K562 (cell line): ENCODE measurements at regions not wholly inside any gene's neighbourhood (a gene's known extent, or its start where the extent isn't known, plus 50 kb on each side); places are given as distances from the start of the nearest gene placed in this dataset.

Experiments
- ATAC-seq: fragments of 200-7000 bp; cut with Tn5 transposase; 3 replicates; pipeline ENCODE4 v1.9.1; 2020; ENCODE audit warnings: moderate library complexity
- BruUV-seq: library from RNA; stranded (reverse); fragments of 400-500 nt; replicated peaks from 2 replicates; lab custom pipeline; 2021; lab: Mats Ljungman, UMichigan
- CTCF ChIA-PET: fragments of 300-600 bp; formaldehyde crosslinking; extraction: SDS; loops from one replicate; lab custom pipeline; 2021; ENCODE audit warnings: low intra/inter-chr PET ratio; lab: Yijun Ruan, JAX
- POLR2A ChIA-PET: fragments of 300-600, 350-650 bp; sonication (Branson Sonifier 250); formaldehyde crosslinking; extraction: SDS; loops from one replicate; lab custom pipeline; 2021; ENCODE audit warnings: antibody characterized with exemption, inconsistent platforms; lab: Yijun Ruan, JAX
- DNase-seq, 4 experiments: peaks; one replicate each; pipeline versions ENCODE4 v3.0.0 to v3.0.0-alpha.2; 2011 to 2018; ENCODE audit warnings: low spot score in 3 of 4, mixed read lengths in 3 of 4; ENCODE audit errors: extremely low read depth in 1 of 4
- FAIRE-seq: peaks from 2 replicates; lab custom pipeline; 2011; peaks lifted over from hg19 to GRCh38; lab: Jason Lieb, UNC
- H2AFZ ChIP-seq: 2 replicates; pipeline ENCODE4 v1.6.0; 2011; ENCODE audit warnings: low read depth, low read length, control low read depth, inconsistent platforms
- H3K27ac ChIP-seq: fragments of 200-600 bp; 3 replicates; pipeline ENCODE4 v1.8.0; 2011; ENCODE audit warnings: low read depth, mild to moderate bottlenecking, control low read depth, inconsistent platforms, low read length, moderate library complexity, mixed read lengths; ENCODE audit errors: extremely low read depth
- H3K27me3 ChIP-seq, 2 experiments: fragments of 300-600 bp in 1 of 2; 2 replicates in 1 of 2; 3 replicates in 1 of 2; pipeline versions ENCODE4 v1.6.0 to v1.8.0; 2011; ENCODE audit warnings: inconsistent platforms in 2 of 2, low read length in 2 of 2, mild to moderate bottlenecking in 1 of 2, mixed read lengths in 1 of 2, moderate library complexity in 1 of 2; ENCODE audit not compliant: control insufficient read depth in 2 of 2, insufficient read depth in 2 of 2
- H3K36me3 ChIP-seq: fragments of 300-600 bp; 3 replicates; pipeline ENCODE4 v1.8.0; 2011; ENCODE audit warnings: mild to moderate bottlenecking, low read length, inconsistent platforms; ENCODE audit not compliant: control insufficient read depth, insufficient read depth
- H3K4me1 ChIP-seq, 2 experiments: fragments of 200-600 bp in 1 of 2; replicated peaks in 1 of 2; 2 replicates in 1 of 2; 3 replicates in 1 of 2; pipeline versions ENCODE4 v1.5.1 to v1.8.0; 2011; ENCODE audit warnings: inconsistent platforms in 2 of 2, low read length in 2 of 2, mild to moderate bottlenecking in 1 of 2, mixed read lengths in 1 of 2, moderate library complexity in 1 of 2; ENCODE audit not compliant: control insufficient read depth in 2 of 2, insufficient read depth in 2 of 2
- H3K4me2 ChIP-seq: 2 replicates; pipeline ENCODE4 v1.6.1; 2011; ENCODE audit warnings: low read length, control low read depth, inconsistent platforms, mixed read lengths; ENCODE audit not compliant: insufficient read depth
- H3K4me3 ChIP-seq: fragments of 200-600 bp; sonication (generic), shearing (Covaris generic); 2 replicates; pipeline ENCODE4 v1.5.1; 2016; ENCODE audit warnings: control low read depth, inconsistent platforms
- H3K79me2 ChIP-seq: fragments of 200-600 bp; 3 replicates; pipeline ENCODE4 v1.8.0; 2011; ENCODE audit warnings: low read length, inconsistent platforms; ENCODE audit not compliant: control insufficient read depth, insufficient read depth
- H3K9ac ChIP-seq, 2 experiments: 2 replicates each; pipeline versions ENCODE4 v1.6.0 to v1.6.1; 2011; ENCODE audit warnings: low read depth in 2 of 2, low read length in 2 of 2, control low read depth in 1 of 2, inconsistent platforms in 1 of 2, mild to moderate bottlenecking in 1 of 2, mixed read lengths in 1 of 2; ENCODE audit not compliant: insufficient read depth in 1 of 2
- H3K9me1 ChIP-seq: one replicate; pipeline ENCODE4 v1.6.0; 2011; ENCODE audit warnings: inconsistent platforms, mild to moderate bottlenecking, low read length, moderate library complexity; ENCODE audit not compliant: control insufficient read depth, insufficient read depth
- H3K9me3 ChIP-seq: replicated peaks from 2 replicates; pipeline ENCODE4 v1.5.1; 2011; ENCODE audit warnings: low read depth, low read length, inconsistent platforms; ENCODE audit not compliant: control insufficient read depth, insufficient read depth
- H4K20me1 ChIP-seq: replicated peaks from 2 replicates; pipeline ENCODE4 v1.6.1; 2011; ENCODE audit warnings: low read length, inconsistent platforms, mixed read lengths; ENCODE audit not compliant: control insufficient read depth, insufficient read depth
- WGBS: fragments of 100-300 bp; shearing (Covaris generic); methylation state at CpG from one replicate; pipeline ENCODE4 v1.1.6; 2016; ENCODE audit warnings: low coverage, mixed read lengths; ENCODE audit not compliant: insufficient coverage; ENCODE audit errors: missing lambda C conversion rate; 5-methylcytosine and 5-hydroxymethylcytosine counted together
- in situ Hi-C: fragments of 300-500 bp; cut with MboI; formaldehyde crosslinking; loops from 4 replicates; pipeline ENCODE4 v1.15.0; 2018; ENCODE audit warnings: inconsistent platforms, mixed read lengths
- intact Hi-C: fragments of 100-400 bp; cut with micrococcal nuclease; formaldehyde crosslinking; loops from 2 replicates; pipeline ENCODE4 v1.14.2; 2022
- TF ChIP-seq, protein P1 (sequence below): fragments of 200-800 bp; sonication (Bioruptor generic); IDR thresholded peaks from 2 replicates; pipeline ENCODE4 v1.6.1; 2017; ENCODE audit warnings: missing genetic modification characterization, missing compliant biosample characterization
- TF ChIP-seq, protein P2 (sequence below): fragments of 250-450 bp; sonication (Bioruptor Pico); IDR thresholded peaks from 2 replicates; pipeline ENCODE4 v1.5.0; 2021; ENCODE audit warnings: mild to moderate bottlenecking, borderline replicate concordance
- TF ChIP-seq, protein P3 (sequence below): sonication (generic); formaldehyde crosslinking; IDR thresholded peaks from 2 replicates; pipeline ENCODE4 v1.8.0; 2022; ENCODE audit warnings: missing genetic modification reagents, mild to moderate bottlenecking, borderline replicate concordance
- TF ChIP-seq, protein P4 (sequence below), 2 experiments: fragments of 450-650 bp; IDR thresholded peaks; 2 replicates each; pipeline ENCODE4 v1.6.1; 2016

DNA sequence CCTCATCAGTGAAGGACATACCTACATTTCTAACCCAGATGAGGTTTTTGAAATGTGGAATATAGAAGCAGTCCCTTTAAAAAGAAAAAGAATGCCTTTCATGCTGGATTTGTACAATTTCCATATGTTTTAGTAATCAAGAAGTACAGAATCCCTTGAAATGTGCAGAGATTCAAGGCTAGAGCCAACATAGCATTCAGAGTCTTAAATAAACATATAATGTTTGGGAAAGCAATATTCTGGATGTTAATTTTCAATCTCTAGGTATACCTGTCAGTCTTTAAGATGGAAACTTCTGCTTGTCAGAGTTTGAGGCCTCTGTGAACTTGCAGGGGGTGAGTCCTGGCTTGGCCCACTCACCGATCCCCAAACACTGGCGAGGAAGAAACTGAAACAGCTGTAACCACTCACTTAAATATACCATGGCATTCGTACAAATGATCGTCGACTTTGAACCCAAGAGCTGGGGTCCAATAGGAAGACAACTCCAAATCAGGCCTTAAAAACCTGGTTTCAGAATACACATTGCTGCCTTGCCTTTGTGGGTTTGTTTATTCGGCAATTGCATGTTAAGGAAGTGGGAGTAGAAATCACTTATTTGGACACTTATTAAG is 132.8 kb upstream of the NCK2 start (continued):
- TF ChIP-seq, protein P1, sequence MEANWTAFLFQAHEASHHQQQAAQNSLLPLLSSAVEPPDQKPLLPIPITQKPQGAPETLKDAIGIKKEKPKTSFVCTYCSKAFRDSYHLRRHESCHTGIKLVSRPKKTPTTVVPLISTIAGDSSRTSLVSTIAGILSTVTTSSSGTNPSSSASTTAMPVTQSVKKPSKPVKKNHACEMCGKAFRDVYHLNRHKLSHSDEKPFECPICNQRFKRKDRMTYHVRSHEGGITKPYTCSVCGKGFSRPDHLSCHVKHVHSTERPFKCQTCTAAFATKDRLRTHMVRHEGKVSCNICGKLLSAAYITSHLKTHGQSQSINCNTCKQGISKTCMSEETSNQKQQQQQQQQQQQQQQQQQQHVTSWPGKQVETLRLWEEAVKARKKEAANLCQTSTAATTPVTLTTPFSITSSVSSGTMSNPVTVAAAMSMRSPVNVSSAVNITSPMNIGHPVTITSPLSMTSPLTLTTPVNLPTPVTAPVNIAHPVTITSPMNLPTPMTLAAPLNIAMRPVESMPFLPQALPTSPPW (CRISPR knock-in tag), result no peak
- TF ChIP-seq, protein P2, sequence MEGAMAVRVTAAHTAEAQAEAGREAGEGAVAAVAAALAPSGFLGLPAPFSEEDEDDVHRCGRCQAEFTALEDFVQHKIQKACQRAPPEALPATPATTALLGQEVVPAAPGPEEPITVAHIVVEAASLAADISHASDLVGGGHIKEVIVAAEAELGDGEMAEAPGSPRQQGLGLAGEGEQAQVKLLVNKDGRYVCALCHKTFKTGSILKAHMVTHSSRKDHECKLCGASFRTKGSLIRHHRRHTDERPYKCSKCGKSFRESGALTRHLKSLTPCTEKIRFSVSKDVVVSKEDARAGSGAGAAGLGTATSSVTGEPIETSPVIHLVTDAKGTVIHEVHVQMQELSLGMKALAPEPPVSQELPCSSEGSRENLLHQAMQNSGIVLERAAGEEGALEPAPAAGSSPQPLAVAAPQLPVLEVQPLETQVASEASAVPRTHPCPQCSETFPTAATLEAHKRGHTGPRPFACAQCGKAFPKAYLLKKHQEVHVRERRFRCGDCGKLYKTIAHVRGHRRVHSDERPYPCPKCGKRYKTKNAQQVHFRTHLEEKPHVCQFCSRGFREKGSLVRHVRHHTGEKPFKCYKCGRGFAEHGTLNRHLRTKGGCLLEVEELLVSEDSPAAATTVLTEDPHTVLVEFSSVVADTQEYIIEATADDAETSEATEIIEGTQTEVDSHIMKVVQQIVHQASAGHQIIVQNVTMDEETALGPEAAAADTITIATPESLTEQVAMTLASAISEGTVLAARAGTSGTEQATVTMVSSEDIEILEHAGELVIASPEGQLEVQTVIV (CRISPR knock-in tag), result no peak

DNA sequence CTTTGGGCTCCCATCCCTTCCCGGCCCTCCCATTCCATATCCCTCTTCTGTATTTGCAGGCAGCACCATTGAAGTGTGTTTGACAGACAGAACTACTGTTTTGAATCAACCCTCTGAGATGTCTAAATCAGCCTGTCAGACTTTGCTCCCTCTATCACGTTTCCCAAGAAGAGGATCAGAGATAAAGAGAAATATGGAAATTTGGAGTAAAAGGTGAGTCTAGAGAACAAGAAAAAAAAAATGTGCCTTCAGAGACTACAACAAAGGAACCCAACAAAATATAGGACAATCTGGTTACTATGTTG is 133.4 kb upstream of the NCK2 start:
- no peak for FAIRE-seq
- DNase-seq, result no peak
- 64% methylated on average over 2 of the region's 2 CpGs for WGBS
- Histone ChIP-seq H3K27ac (no peak overlapping the region), H3K36me3 (no peaks in the 10 kb centered on the region), H3K27me3 (no peaks in the 10 kb centered on the region), H3K4me3 (no peak overlapping the region), H2AFZ (no peak overlapping the region), H3K4me2 (no peak overlapping the region), H3K9ac (no peak overlapping the region), H3K79me2 (no peaks in the 10 kb centered on the region), H3K9me1 (no peaks in the 10 kb centered on the region), H4K20me1 (no peaks in the 10 kb centered on the region), H3K9me3 (no peaks in the 10 kb centered on the region), H3K4me1 (peaks cover 0 to 7% of the 10 kb centered on the region in 2 experiments; a peak in 3 of 5 replicates)
- POLR2A ChIA-PET, result interaction anchor here (2.4 kb wide), 1 partner anchor 10 kb away, joined by 15 read pairs; no protein-coding TSS in a partner anchor
- intact Hi-C loops, result no loop called here
- in situ Hi-C loops, result no loop called here
- TF ChIP-seq, protein P3, sequence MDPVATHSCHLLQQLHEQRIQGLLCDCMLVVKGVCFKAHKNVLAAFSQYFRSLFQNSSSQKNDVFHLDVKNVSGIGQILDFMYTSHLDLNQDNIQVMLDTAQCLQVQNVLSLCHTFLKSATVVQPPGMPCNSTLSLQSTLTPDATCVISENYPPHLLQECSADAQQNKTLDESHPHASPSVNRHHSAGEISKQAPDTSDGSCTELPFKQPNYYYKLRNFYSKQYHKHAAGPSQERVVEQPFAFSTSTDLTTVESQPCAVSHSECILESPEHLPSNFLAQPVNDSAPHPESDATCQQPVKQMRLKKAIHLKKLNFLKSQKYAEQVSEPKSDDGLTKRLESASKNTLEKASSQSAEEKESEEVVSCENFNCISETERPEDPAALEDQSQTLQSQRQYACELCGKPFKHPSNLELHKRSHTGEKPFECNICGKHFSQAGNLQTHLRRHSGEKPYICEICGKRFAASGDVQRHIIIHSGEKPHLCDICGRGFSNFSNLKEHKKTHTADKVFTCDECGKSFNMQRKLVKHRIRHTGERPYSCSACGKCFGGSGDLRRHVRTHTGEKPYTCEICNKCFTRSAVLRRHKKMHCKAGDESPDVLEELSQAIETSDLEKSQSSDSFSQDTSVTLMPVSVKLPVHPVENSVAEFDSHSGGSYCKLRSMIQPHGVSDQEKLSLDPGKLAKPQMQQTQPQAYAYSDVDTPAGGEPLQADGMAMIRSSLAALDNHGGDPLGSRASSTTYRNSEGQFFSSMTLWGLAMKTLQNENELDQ (CRISPR knock-in tag), result no peak
- TF ChIP-seq, protein P4, sequence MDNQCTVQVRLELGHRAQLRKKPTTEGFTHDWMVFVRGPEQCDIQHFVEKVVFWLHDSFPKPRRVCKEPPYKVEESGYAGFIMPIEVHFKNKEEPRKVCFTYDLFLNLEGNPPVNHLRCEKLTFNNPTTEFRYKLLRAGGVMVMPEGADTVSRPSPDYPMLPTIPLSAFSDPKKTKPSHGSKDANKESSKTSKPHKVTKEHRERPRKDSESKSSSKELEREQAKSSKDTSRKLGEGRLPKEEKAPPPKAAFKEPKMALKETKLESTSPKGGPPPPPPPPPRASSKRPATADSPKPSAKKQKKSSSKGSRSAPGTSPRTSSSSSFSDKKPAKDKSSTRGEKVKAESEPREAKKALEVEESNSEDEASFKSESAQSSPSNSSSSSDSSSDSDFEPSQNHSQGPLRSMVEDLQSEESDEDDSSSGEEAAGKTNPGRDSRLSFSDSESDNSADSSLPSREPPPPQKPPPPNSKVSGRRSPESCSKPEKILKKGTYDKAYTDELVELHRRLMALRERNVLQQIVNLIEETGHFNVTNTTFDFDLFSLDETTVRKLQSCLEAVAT (IDR thresholded peaks at IDR 0.05), result no peak
- BruUV-seq, result no TSS peak
- ATAC-seq, result no peak
- CTCF ChIA-PET, result no interaction called here
